H7 (cell line): ENCODE measurements at regions not wholly inside any gene's neighbourhood (a gene's known extent, or its start where the extent isn't known, plus 50 kb on each side); places are given as distances from the start of the nearest gene placed in this dataset.
"Not testable (repeated sequence)": the region's sequence is repeated elsewhere in the genome, so short reads cannot be mapped to it uniquely, and the experiment has no call there.

ENCODE experiments used
- DNase-seq: peaks from one replicate; pipeline ENCODE4 v3.0.0; 2012
- H3K27me3 ChIP-seq: 2 replicates; pipeline ENCODE4 v1.6.0; 2011; ENCODE audit warnings: mild to moderate bottlenecking, low read length; ENCODE audit not compliant: control insufficient read depth, insufficient read depth
- H3K36me3 ChIP-seq: replicated peaks from 2 replicates; pipeline ENCODE4 v1.5.1; 2011; ENCODE audit warnings: low read length; ENCODE audit not compliant: control insufficient read depth, insufficient read depth
- H3K4me3 ChIP-seq: 2 replicates; pipeline ENCODE4 v1.5.1; 2011; ENCODE audit warnings: low read depth, mild to moderate bottlenecking, control low read depth, low read length, moderate library complexity; ENCODE audit not compliant: insufficient read depth

DNA sequence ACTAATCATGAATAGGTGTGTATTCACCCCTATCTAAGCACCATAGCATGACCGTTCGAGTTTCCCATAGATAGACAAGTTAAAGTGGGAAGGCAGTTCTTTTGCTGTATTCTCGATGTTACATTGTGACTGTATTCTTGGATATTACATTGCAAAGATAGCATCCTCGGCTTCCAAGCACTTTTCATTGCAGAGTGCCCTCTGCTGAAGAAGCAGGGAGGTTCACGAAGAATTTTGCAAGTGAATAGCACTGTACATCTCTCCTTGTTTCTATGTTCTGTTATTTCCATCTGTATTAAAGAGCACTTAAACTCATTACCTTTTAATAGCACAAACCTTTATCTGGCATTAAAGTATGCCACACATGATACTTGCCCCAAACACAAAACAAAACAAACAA, 426.7 kb upstream of the ARX start:
- Histone ChIP-seq H3K36me3 (no peaks in the 10 kb centered on the region), H3K27me3 (no peaks in the 10 kb centered on the region), H3K4me3 (no peak overlapping the region)
- no peak for DNase-seq

DNA sequence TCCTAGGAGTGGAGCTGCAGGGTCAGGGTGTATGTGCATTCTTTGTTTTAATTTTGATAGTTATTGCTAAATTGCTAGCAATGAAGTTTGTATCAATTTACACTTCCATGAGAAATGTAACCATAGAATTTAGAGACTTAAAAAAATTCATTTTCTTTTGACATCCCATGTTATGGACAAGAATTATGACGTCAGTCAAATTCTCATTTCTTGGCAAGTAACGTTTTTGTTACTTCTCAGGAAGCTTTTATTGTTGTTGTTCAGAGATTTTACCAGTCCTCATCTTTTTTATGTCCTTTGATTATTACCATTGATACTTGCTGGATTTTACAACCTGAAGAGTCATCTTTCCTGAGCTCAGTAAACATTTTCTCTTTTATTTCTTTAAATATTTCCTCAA, 417.5 kb upstream of the ARX start:
- H3K36me3 ChIP-seq, result no peaks in the 10 kb centered on the region
- no peaks in the 10 kb centered on the region for H3K27me3 ChIP-seq
- no peak overlapping the region for H3K4me3 ChIP-seq
- DNase-seq, result no peak

DNA sequence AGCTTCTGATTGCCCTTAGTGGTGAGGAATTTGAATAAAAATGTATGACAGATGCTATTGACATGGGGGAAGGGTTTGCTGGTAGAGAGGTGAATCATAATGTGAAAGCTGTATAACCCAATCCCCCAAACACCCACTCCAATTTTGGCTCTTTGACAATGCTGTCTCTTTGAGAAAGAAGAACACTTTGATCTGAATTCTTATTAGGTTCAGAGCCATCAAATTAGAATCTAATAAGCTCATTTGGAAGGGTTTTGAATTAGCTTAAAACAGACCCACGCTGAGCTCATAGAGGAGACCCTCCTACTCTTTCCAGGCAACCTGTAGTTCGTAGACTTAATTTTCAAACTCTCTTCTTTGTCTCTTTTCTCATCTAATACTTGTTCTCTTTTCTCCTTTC, 416.6 kb upstream of the ARX start:
- no peaks in the 10 kb centered on the region for H3K36me3 ChIP-seq
- no peak overlapping the region for H3K4me3 ChIP-seq
- DNase-seq, result no peak
- no peaks in the 10 kb centered on the region for H3K27me3 ChIP-seq

DNA sequence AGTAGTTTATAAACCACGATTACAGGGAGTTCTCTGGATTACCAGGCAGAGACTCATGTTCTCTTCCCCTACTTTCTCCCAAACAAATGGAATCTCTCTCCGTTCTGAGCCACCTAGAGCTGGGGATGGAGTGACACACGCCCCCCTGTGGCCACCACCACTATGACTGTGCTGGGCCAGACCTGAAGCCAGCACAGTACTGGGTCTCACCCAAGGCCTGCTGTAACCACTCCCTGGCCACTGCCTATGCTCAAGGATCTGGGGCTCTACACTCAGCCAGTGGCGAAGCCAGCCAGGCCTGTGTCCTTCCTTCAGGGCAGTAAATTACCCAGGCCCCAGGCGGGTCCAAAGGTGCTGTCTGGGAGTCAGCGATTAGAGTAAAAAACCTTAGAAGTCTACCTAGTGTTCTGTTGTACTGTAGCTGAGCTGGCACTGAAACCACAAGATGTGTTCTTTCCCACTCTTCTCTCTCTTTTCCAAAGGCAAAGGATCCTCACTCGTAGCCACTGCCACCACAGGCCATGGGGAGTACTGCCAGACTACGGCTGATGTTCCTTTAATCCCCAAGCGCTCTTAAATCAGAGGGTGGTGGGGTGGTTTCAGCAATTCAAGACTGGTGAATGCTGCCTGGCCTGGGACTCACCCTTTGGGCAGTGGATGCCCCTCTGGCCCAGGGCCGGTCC, 412.2 kb upstream of the ARX start:
- H3K4me3 ChIP-seq, result no peak overlapping the region
- no peaks in the 10 kb centered on the region for H3K27me3 ChIP-seq
- DNase-seq, result peak; percentile 7
- H3K36me3 ChIP-seq, result no peaks in the 10 kb centered on the region

DNA sequence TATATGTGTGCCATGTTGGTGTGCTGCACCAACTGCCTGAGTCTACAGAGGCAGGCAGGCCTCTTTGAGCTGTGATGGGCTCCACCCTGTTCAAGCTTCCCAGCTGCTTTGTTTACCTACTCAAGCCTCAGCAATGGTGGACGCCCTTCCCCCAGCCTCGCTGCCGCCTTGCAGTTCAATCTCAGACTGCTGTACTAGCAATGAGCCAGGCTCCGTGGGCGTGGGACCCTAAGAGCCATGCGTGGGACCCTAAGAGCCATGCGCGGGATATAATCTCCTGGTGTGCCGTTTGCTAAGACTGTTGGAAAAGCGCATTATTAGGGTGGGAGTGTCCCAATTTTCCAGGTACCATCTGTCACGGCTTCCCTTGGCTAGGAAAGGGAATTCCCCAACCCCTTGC, 388.4 kb upstream of the ARX start:
- not testable (repeated sequence) for H3K36me3 ChIP-seq, H3K4me3 ChIP-seq, H3K27me3 ChIP-seq, DNase-seq

DNA sequence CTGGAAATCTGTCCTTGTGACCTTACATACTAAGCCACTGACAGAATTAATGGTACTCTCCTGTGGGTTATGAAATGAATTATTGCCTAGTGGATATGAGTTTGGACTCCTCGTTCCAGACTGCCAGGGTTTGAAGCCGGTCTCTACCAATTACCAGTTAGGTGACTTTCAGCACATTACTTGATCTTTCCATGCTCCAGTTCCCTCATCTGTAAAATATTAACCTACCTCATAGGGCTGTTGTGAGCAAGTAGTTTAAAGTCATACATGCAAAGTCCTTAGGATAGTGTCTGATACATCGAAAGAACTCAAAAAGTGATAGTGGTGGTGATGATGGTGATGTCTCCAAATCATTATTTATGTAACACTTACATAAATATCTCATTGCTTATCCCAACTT, 373.5 kb upstream of the ARX start:
- Histone ChIP-seq H3K4me3 (no peak overlapping the region), H3K36me3 (no peaks in the 10 kb centered on the region), H3K27me3 (no peaks in the 10 kb centered on the region)
- DNase-seq, result no peak

DNA sequence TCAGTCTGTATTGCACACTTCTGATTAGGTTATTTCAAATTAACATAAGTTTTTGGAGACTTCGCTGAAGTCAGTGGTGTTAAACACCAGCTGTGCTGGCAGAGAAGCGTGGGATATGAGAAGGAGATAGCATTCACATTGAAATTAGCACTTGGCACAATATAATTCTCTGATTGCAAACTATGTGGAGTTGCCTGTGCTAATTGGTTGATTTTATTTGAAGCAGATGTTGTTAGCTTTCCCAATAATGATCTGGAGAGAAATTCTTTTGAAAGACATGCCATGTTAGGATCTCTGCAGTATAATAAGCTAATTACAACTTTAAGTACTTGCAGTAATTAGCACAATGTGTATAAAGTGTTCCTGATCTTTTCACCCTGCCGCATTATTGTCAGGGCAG, 367.4 kb upstream of the ARX start:
- no peak for DNase-seq
- H3K27me3 ChIP-seq, result no peaks in the 10 kb centered on the region
- no peaks in the 10 kb centered on the region for H3K36me3 ChIP-seq
- no peak overlapping the region for H3K4me3 ChIP-seq

DNA sequence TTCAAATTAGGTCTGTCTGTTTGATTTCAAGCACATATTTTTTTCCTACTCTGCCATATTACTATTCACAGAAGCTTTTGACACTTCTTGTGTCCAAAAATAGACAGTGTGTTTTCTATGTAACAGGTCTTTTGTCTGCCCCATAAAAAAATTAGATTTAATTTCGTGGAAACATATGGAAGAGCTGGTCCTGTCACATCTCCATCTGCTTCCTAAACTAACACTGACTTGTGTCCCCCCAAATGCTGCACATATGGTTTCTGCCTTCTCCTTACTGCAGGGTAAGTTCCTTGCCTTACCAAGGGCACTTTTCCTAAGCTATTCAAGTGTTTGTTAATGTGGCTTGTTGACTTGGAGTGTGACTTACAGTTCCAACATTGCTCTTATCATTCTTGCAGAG, 340.7 kb upstream of the ARX start:
- no peaks in the 10 kb centered on the region for H3K36me3 ChIP-seq
- H3K4me3 ChIP-seq, result no peak overlapping the region
- no peaks in the 10 kb centered on the region for H3K27me3 ChIP-seq
- no peak for DNase-seq

DNA sequence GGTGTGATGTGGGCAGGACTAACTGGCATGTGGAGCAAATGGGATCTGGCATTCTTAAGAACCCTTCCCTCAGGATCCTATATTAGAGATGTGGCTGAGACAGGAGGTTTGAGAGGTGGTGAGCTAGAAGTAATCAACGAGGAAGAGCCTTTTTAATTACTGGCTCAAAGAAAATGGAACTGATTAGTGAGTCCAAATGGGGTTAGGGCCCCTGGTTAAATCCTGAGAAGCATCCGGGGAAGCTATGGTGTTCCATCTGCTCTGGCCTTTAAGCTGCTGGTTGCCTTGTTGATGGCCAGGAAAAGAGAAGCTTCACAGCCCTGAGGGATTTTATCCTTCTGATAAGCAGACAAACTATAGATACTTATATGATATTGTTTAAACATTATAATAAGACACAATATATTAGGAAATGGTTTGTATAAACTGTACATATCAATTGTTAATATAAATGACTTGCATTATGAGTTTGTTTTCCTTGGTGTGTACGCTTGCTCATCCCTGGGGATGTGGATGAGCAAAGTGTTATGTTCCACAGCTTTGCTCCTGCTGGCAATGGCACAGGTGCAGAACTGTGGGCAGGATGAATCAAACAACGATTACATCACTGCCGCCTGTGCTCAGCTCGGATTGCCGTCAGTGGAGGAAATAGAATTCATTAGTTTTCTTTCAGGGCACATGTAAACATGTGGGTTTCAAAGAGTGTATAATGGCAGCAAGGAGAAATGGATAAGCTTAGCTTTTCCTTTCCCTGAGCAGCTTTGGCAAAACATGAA, 328.6 kb upstream of the ARX start:
- no peak for DNase-seq

DNA sequence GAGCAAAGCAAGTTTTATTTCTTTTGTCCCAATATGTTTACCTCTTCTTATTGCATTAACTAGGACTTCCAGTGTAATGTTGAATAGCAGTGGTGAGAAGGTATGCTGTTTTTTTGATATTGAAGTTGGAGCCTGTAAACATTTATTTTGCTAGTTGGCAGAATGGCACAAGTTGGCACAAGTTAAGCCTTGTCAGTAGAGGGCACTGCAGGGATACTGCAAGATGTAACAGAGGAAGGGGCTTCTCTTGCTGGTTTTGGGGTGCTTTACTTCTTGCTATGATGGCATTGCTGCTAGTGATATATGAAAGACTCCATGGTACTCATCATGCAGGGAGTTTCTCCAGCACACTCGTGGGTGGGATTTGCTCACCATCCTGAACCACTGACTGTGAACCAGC, 327.3 kb upstream of the ARX start:
- Histone ChIP-seq H3K27me3 (no peaks in the 10 kb centered on the region), H3K36me3 (no peaks in the 10 kb centered on the region), H3K4me3 (no peak overlapping the region)
- DNase-seq, result peak; percentile 18

More for the DNA sequence above, 328.6 kb upstream of the ARX start:
- Histone ChIP-seq H3K27me3 (no peaks in the 10 kb centered on the region), H3K4me3 (no peak overlapping the region), H3K36me3 (no peaks in the 10 kb centered on the region)

DNA sequence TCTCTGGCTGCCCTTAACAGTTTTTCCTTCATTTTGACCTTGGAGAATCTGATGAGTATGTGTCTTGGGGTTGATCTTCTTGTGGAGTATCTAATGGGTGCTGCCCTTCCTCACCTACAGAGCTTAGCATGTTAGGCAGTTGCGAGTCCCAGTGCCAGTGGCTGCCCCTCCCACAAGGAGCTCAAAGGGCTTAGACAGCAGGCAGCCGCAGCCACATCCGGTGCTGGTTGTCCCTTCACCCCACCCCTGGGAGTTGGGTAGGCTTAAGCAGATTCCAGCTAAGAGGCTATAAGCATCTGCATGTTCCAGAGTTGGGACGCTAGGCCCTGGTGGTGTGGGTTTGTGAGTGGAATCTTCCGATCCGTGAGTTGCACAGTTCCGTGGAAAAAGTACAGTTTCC, 322.1 kb upstream of the ARX start:
- no peaks in the 10 kb centered on the region for H3K27me3 ChIP-seq
- H3K36me3 ChIP-seq, result no peaks in the 10 kb centered on the region
- no peak for DNase-seq
- H3K4me3 ChIP-seq, result no peak overlapping the region

DNA sequence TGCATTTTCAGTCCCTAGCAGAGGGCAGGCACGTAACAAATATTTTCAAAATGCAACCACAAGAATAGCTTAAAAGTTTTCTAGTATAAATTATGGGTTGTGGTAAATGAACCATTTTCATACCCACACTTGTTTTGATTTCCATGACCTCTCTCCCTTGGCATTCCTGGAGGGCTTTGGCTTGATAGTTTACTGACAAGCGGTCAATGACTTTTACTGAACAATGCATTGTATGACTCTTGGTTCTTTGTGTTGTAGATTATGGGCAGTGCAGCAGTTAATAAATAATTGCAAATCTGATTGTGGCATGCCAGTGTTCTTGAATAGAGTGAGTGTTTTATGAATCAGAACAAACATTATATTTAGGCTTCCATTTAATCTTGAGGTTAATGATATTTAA, 285.2 kb upstream of the ARX start:
- Histone ChIP-seq H3K4me3 (no peak overlapping the region), H3K27me3 (no peaks in the 10 kb centered on the region), H3K36me3 (no peaks in the 10 kb centered on the region)
- no peak for DNase-seq

DNA sequence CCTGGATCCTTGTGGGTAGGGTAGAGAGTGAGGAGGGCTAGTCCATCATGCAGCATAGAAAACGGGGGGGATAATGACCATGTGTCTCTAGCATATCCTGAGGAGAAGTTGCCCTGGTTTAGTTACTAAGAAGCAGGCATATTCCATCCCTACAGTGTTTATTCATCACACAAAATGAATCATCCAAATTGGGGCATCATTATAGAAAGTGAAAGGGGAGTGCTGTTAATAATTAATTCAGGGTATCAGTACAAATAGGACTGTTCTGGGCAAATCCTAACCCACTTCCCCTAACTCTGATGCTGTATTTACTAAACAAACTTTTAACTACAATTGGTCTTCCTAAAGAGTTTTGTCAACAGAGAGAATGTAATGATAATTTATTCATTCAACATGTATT, 281.1 kb upstream of the ARX start:
- DNase-seq, result no peak
- Histone ChIP-seq H3K36me3 (no peaks in the 10 kb centered on the region), H3K4me3 (no peak overlapping the region), H3K27me3 (no peaks in the 10 kb centered on the region)

DNA sequence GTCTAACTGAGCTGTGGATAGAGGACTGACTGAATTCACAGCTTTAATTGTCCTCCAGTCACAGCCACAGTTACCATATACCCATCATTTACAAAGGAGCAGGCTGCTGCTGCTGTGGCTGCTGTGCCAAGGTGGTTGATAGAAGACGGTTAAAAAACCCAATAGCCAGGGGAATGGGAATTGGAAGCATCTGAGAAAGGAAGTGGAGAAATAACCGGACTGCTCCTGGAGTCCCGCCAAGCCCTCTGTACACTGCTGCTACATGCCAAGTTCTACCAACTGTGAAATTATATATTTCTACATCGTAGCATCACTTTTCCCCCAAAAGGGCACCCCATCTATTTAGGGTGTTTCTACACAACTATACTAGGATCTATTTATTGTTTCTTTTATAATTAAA, 279.7 kb upstream of the ARX start:
- DNase-seq, result no peak
- Histone ChIP-seq H3K36me3 (no peaks in the 10 kb centered on the region), H3K27me3 (no peaks in the 10 kb centered on the region), H3K4me3 (no peak overlapping the region)

DNA sequence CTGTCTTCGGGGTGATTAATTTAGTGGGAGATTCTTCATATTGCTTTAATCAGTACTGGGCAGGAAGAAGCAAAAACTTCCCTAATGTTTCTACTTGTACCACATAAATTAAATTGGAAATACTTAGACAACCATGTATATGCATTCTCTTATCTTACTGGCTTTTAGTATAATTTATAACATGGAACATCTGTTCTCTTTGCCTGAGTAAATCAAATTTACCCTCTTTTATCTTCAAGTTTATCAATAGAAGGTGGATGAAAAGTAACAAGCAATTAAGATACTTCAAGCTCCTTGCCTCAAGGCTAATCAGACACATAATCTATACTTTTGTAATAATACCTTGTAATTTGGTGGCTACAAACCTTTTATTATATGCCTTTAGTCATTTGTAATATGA, 274.4 kb upstream of the ARX start:
- Histone ChIP-seq H3K36me3 (no peaks in the 10 kb centered on the region), H3K4me3 (no peak overlapping the region), H3K27me3 (no peaks in the 10 kb centered on the region)
- DNase-seq, result no peak
